ENCODE measurements at regions not wholly inside any gene's neighbourhood (a gene's known extent, or its start where the extent isn't known, plus 50 kb on each side); places are given as distances from the start of the nearest gene placed in this dataset.

- WGBS, 2 experiments (ENCODE audit: extremely low coverage in 2 of 2, insufficient read length in 1 of 2) = no CpG with 5 or more reads among the region's 3 CpGs
- Histone ChIP-seq H2AK5ac (ENCODE audit: low read depth, low read length) (no peak overlapping the region), H3K27me3 (ENCODE audit: control insufficient read depth, insufficient read depth, low read length) (no peaks in the 10 kb centered on the region), H4K20me1 (ENCODE audit: insufficient read depth, low read length) (no peaks in the 10 kb centered on the region), H3K36me3 (ENCODE audit: control insufficient read depth, insufficient read depth, low read length) (no peaks in the 10 kb centered on the region), H2BK15ac (ENCODE audit: low read depth, low read length) (no peak overlapping the region), H3K9ac (ENCODE audit: low read depth, low read length) (no peak overlapping the region), H3K56ac (ENCODE audit: extremely low read depth, insufficient read depth, low read length) (no peak overlapping the region), H4K5ac (ENCODE audit: low read depth, low read length) (no peak overlapping the region), H2BK20ac (ENCODE audit: low read depth, low read length) (no peak overlapping the region), H3K4me1 (ENCODE audit: control insufficient read depth, insufficient read depth, low read length) (no peaks in the 10 kb centered on the region), H3K14ac (replicated peaks; ENCODE audit: low read depth, low read length) (no peak overlapping the region), H3K4me2 (ENCODE audit: low read depth, low read length) (no peak overlapping the region), H4K91ac (ENCODE audit: insufficient read depth, low read depth, low read length) (no peak overlapping the region), H2AK9ac (replicated peaks; ENCODE audit: low read depth, low read length, poor library complexity) (no peak overlapping the region), H3K9me3 (ENCODE audit: control insufficient read depth, insufficient read depth, low read length) (no peaks in the 10 kb centered on the region), H4K8ac (ENCODE audit: low read depth in 2 of 2, low read length in 2 of 2) (no peak overlapping the region), H3K23ac (ENCODE audit: low read depth, low read length) (no peak overlapping the region), H2BK120ac (ENCODE audit: low read depth, low read length) (no peak overlapping the region), H3K9me1 (ENCODE audit: insufficient read depth, low read length) (no peaks in the 10 kb centered on the region), H3K27ac (ENCODE audit: insufficient read depth, low read length) (no peak overlapping the region), H3K4me3 (ENCODE audit: insufficient read depth, low read depth, low read length) (no peak overlapping the region), H2AFZ (replicated peaks; ENCODE audit: low read length, poor library complexity) (no peak overlapping the region), H3K79me1 (ENCODE audit: low read depth in 1 of 2, low read length in 2 of 2) (no peaks in the 10 kb centered on the region), H2BK5ac (ENCODE audit: low read depth, low read length, poor library complexity, severe bottlenecking) (no peak overlapping the region), H3K18ac (ENCODE audit: low read depth, low read length) (no peak overlapping the region), H3K4ac (ENCODE audit: low read depth, low read length) (no peak overlapping the region)
- no peak for ATAC-seq (ENCODE audit: low read depth)
- peak; percentile 0 for DNase-seq
- dilution Hi-C loops (cut with HindIII; ENCODE audit: low sequenced_read_pairs, unreplicated experiment) = no loop called here
- no TSS peak for BruUV-seq (replicated peaks)
- in situ Hi-C loops (cut with MboI; ENCODE audit: low sequenced_read_pairs) = no loop called here
- intact Hi-C loops (cut with micrococcal nuclease) = no loop called here
- CTCF ChIA-PET = no interaction called here
- TF ChIP-seq MAZ (IDR thresholded peaks at IDR 0.05; ENCODE audit: borderline replicate concordance, low read depth, low read length) (no peak), RCOR1 (IDR thresholded peaks at IDR 0.05; ENCODE audit: insufficient replicate concordance, low read length) (no peak), ELK1 (IDR thresholded peaks at IDR 0.05; ENCODE audit: borderline replicate concordance, low read depth, low read length) (no peak), CEBPB (IDR thresholded peaks at IDR 0.05; ENCODE audit: low read depth, low read length) (no peak), MAFK (IDR thresholded peaks at IDR 0.05; ENCODE audit: low read depth, low read length) (no peak), RAD21 (IDR thresholded peaks at IDR 0.05; ENCODE audit: low read length) (no peak), FOS (IDR thresholded peaks at IDR 0.05; ENCODE audit: low read depth, low read length) (no peak), RFX5 (IDR thresholded peaks at IDR 0.05; ENCODE audit: low read depth, low read length) (no peak), CHD1 (IDR thresholded peaks at IDR 0.05; ENCODE audit: low read depth, low read length) (no peak), CTCF (conservative IDR thresholded peaks at IDR 0.05; ENCODE audit: low read depth, low read length) (no peak), POLR2A (IDR thresholded peaks at IDR 0.05; ENCODE audit: low read depth, low read length) (no peak), NFE2L2 (IDR thresholded peaks at IDR 0.05; ENCODE audit: low read depth, low read length) (no peak), BHLHE40 (IDR thresholded peaks at IDR 0.05; ENCODE audit: low read depth, low read length) (no peak), MXI1 (IDR thresholded peaks at IDR 0.05; ENCODE audit: borderline replicate concordance, low read depth, low read length) (no peak), SMC3 (IDR thresholded peaks at IDR 0.05; ENCODE audit: low read depth, low read length) (no peak)
- TF ChIP-seq, protein P1, sequence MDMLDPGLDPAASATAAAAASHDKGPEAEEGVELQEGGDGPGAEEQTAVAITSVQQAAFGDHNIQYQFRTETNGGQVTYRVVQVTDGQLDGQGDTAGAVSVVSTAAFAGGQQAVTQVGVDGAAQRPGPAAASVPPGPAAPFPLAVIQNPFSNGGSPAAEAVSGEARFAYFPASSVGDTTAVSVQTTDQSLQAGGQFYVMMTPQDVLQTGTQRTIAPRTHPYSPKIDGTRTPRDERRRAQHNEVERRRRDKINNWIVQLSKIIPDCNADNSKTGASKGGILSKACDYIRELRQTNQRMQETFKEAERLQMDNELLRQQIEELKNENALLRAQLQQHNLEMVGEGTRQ (IDR thresholded peaks at IDR 0.05; ENCODE audit: low read depth, low read length) = no peak
- POLR2A ChIA-PET (ENCODE audit: unreplicated experiment) = no interaction called here
Observed at GRCh38 chr17:33732116-33732515, 439.0 kb upstream of the ASIC2 start.

All from IMR-90 (cell line).